Cardiac muscle cell (in vitro differentiated cells and primary cell): ENCODE measurements at regions not wholly inside any gene's neighbourhood (a gene's known extent, or its start where the extent isn't known, plus 50 kb on each side); places are given as distances from the start of the nearest gene placed in this dataset.

Source experiments
- DNase-seq, 2 donors: peaks; one replicate each; pipeline versions ENCODE4 v3.0.0 to v3.0.0-alpha.2; 2010 to 2017; ENCODE audit warnings: low read depth in 1 of 2, low spot score in 1 of 2
- H3K27ac ChIP-seq: fragments of 200-600 bp; sonication (generic); 2 replicates; pipeline ENCODE4 v1.5.1; 2016
- H3K27me3 ChIP-seq: fragments of 200-600 bp; sonication (generic); 2 replicates; pipeline ENCODE4 v1.6.0; 2016; ENCODE audit warnings: control low read depth
- H3K36me3 ChIP-seq: fragments of 200-600 bp; sonication (generic); 2 replicates; pipeline ENCODE4 v1.5.1; 2016; ENCODE audit warnings: control low read depth
- H3K4me1 ChIP-seq: fragments of 200-600 bp; sonication (generic); 2 replicates; pipeline ENCODE4 v1.8.1; 2017; ENCODE audit warnings: low read depth, mild to moderate bottlenecking, mixed run types
- H3K4me3 ChIP-seq: fragments of 200-600 bp; sonication (generic); 2 replicates; pipeline ENCODE4 v1.5.1; 2016; ENCODE audit warnings: mild to moderate bottlenecking
- H3K9me3 ChIP-seq: fragments of 200-600 bp; sonication (generic); 2 replicates; pipeline ENCODE4 v1.5.1; 2017; ENCODE audit warnings: low read depth, mild to moderate bottlenecking, control low read depth
- CTCF ChIP-seq: IDR thresholded peaks from 2 replicates; pipeline ENCODE4 v1.5.1; 2012; ENCODE audit warnings: low read depth, mild to moderate bottlenecking, low read length

GRCh38 chr12:116411977-116412376 is 134.5 kb upstream of the MED13L start:
- no peaks in the 10 kb centered on the region for H3K36me3 ChIP-seq
- DNase-seq = no peak
- no peak overlapping the region for H3K27ac ChIP-seq
- TF ChIP-seq CTCF = no peak
- no peaks in the 10 kb centered on the region for H3K27me3 ChIP-seq
- no peaks in the 10 kb centered on the region for H3K4me1 ChIP-seq
- H3K9me3 ChIP-seq = no peaks in the 10 kb centered on the region
- no peak overlapping the region for H3K4me3 ChIP-seq

GRCh38 chr12:116414891-116415290 is 137.4 kb upstream of the MED13L start:
- H3K4me3 ChIP-seq = no peak overlapping the region
- no peaks in the 10 kb centered on the region for H3K4me1 ChIP-seq
- H3K27ac ChIP-seq = no peak overlapping the region
- no peak for DNase-seq
- no peaks in the 10 kb centered on the region for H3K9me3 ChIP-seq
- TF ChIP-seq CTCF = no peak
- no peaks in the 10 kb centered on the region for H3K36me3 ChIP-seq
- H3K27me3 ChIP-seq = no peaks in the 10 kb centered on the region

GRCh38 chr12:116415408-116416108 is 138.1 kb upstream of the MED13L start:
- no peaks in the 10 kb centered on the region for H3K9me3 ChIP-seq
- H3K4me3 ChIP-seq = no peak overlapping the region
- TF ChIP-seq CTCF = no peak
- no peaks in the 10 kb centered on the region for H3K27me3 ChIP-seq
- no peaks in the 10 kb centered on the region for H3K36me3 ChIP-seq
- no peak overlapping the region for H3K27ac ChIP-seq
- no peaks in the 10 kb centered on the region for H3K4me1 ChIP-seq
- no peak for DNase-seq

- no peak for TF ChIP-seq CTCF
- H3K36me3 ChIP-seq = no peaks in the 10 kb centered on the region
- H3K4me1 ChIP-seq = no peaks in the 10 kb centered on the region
- no peak for DNase-seq
- H3K27me3 ChIP-seq = no peaks in the 10 kb centered on the region
- H3K27ac ChIP-seq = no peak overlapping the region
- H3K9me3 ChIP-seq = no peaks in the 10 kb centered on the region
- no peak overlapping the region for H3K4me3 ChIP-seq
Measured at GRCh38 chr12:116416166-116416565, 138.7 kb upstream of the MED13L start.

- H3K4me3 ChIP-seq = no peak overlapping the region
- TF ChIP-seq CTCF = no peak
- H3K27ac ChIP-seq = no peak overlapping the region
Measured at GRCh38 chr12:116418551-116418950, 140.6 kb upstream of the MAP1LC3B2 start.

More at GRCh38 chr12:116418551-116418950, 140.6 kb upstream of the MAP1LC3B2 start:
- DNase-seq = no peak
- H3K4me1 ChIP-seq = no peaks in the 10 kb centered on the region
- H3K9me3 ChIP-seq = no peaks in the 10 kb centered on the region
- H3K36me3 ChIP-seq = no peaks in the 10 kb centered on the region
- H3K27me3 ChIP-seq = no peaks in the 10 kb centered on the region
